GM12892 (cell line): ENCODE measurements at regions not wholly inside any gene's neighbourhood (a gene's known extent, or its start where the extent isn't known, plus 50 kb on each side); places are given as distances from the start of the nearest gene placed in this dataset.

ENCODE experiments used
- POLR2A ChIP-seq: IDR thresholded peaks from 2 replicates; pipeline ENCODE4 v1.6.1; 2011; ENCODE audit warnings: low read depth, low read length, control low read depth
- POLR2AphosphoS5 ChIP-seq: IDR thresholded peaks from 2 replicates; pipeline ENCODE4 v1.6.1; 2011; ENCODE audit warnings: low read depth, low read length, control low read depth
- TAF1 ChIP-seq: IDR thresholded peaks from 2 replicates; pipeline ENCODE4 v1.6.1; 2011; ENCODE audit warnings: low read depth, mild to moderate bottlenecking, control low read depth, low read length, borderline replicate concordance

DNA sequence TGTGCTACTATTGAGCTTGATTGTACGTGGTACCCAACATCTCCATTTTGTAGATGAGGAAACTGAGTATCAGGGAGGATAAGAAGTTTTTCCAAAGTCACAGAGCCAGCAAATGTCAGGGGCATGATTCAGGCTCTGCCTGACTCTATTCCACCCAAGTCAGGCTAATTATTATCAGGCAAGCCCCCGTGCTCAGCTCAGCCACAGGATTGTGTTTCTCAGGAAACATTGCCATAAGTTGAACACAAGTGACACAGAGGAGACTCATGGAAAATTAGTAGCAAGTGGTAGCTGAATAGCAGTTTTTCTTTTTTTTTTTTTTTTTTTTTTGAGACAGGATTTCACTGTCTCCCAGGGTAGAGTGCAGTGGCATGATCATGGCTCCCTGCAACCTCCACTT lies 260.5 kb downstream of the C1D start:
- no peak for TF ChIP-seq POLR2A
- TF ChIP-seq POLR2AphosphoS5: no peak
- TF ChIP-seq TAF1: no peak
